ENCODE measurements at regions not wholly inside any gene's neighbourhood (a gene's known extent, or its start where the extent isn't known, plus 50 kb on each side); places are given as distances from the start of the nearest gene placed in this dataset.

GRCh38 chr2:5991305-5991968, 299.3 kb downstream of the SOX11 start:
- no peak for DNase-seq

GRCh38 chr2:5995832-5996231, 303.6 kb downstream of the SOX11 start:
- DNase-seq: no peak

GRCh38 chr2:6008186-6008585, 316.0 kb downstream of the SOX11 start:
- DNase-seq: no peak

GRCh38 chr2:6008726-6009125, 316.5 kb downstream of the SOX11 start:
- no peak for DNase-seq

GRCh38 chr2:6010163-6010562, 318.0 kb downstream of the SOX11 start:
- no peak for DNase-seq

- DNase-seq: no peak
Measured at GRCh38 chr2:6011921-6012320, 319.7 kb downstream of the SOX11 start.

- DNase-seq: no peak
Measured at GRCh38 chr2:6017736-6018286, 325.6 kb downstream of the SOX11 start.

GRCh38 chr2:6024229-6024628, 332.0 kb downstream of the SOX11 start:
- DNase-seq: no peak

GRCh38 chr2:6024784-6025183, 332.6 kb downstream of the SOX11 start:
- no peak for DNase-seq

- no peak for DNase-seq
Measured at GRCh38 chr2:6025391-6025790, 333.2 kb downstream of the SOX11 start.

- no peak for DNase-seq
Measured at GRCh38 chr2:6027066-6027465, 334.9 kb downstream of the SOX11 start.

GRCh38 chr2:6031200-6031867, 339.1 kb downstream of the SOX11 start:
- DNase-seq: peak; percentile 28

- DNase-seq: no peak
Measured at GRCh38 chr2:6036211-6036610, 344.0 kb downstream of the SOX11 start.

- DNase-seq: no peak
Measured at GRCh38 chr2:6043238-6043637, 351.1 kb downstream of the SOX11 start.

GRCh38 chr2:6052649-6053048, 360.5 kb downstream of the SOX11 start:
- DNase-seq: no peak

GRCh38 chr2:6053743-6054142, 361.6 kb downstream of the SOX11 start:
- no peak for DNase-seq

GRCh38 chr2:6054161-6054671, 362.0 kb downstream of the SOX11 start:
- no peak for DNase-seq

- no peak for DNase-seq
Measured at GRCh38 chr2:6060992-6061663, 368.9 kb downstream of the SOX11 start.

- no peak for DNase-seq
Measured at GRCh38 chr2:6064757-6065156, 372.6 kb downstream of the SOX11 start.

- no peak for DNase-seq
Measured at GRCh38 chr2:6065703-6066102, 373.5 kb downstream of the SOX11 start.

- no peak for DNase-seq
Measured at GRCh38 chr2:6067089-6067488, 374.9 kb downstream of the SOX11 start.

- DNase-seq: no peak
Measured at GRCh38 chr2:6067806-6068205, 375.6 kb downstream of the SOX11 start.

GRCh38 chr2:6068429-6068828, 376.2 kb downstream of the SOX11 start:
- no peak for DNase-seq

GRCh38 chr2:6069381-6069780, 377.2 kb downstream of the SOX11 start:
- DNase-seq: no peak

All from hematopoietic multipotent progenitor cell treated with erythropoietin and hydrocortisone succinate and interleukin-3 and kit ligand, for 4 days (in vitro differentiated cells).